Testis (tissue), 2 donors: ENCODE measurements at regions not wholly inside any gene's neighbourhood (a gene's known extent, or its start where the extent isn't known, plus 50 kb on each side); places are given as distances from the start of the nearest gene placed in this dataset.

Source experiments
- DNase-seq: peaks from one replicate; pipeline ENCODE4 v3.0.0-alpha.2; 2019
- H3K27ac ChIP-seq, 2 donors: fragments of 200-600 bp; sonication (generic); one replicate each; pipeline ENCODE4 v1.5.1; 2019
- H3K27me3 ChIP-seq: fragments of 200-600 bp; sonication (generic); one replicate; pipeline ENCODE4 v1.5.1; 2019
- H3K36me3 ChIP-seq: fragments of 200-600 bp; sonication (generic); one replicate; pipeline ENCODE4 v1.5.1; 2017; ENCODE audit warnings: low read depth; ENCODE audit errors: missing control alignments
- H3K4me1 ChIP-seq: fragments of 200-600 bp; sonication (generic); one replicate; pipeline ENCODE4 v1.5.1; 2019
- H3K4me3 ChIP-seq, 2 donors: fragments of 200-600 bp; sonication (generic); one replicate each; pipeline ENCODE4 v1.5.1; 2017 to 2019
- H3K9me3 ChIP-seq: fragments of 200-600 bp; sonication (generic); one replicate; pipeline ENCODE4 v1.5.1; 2017
- POLR2A ChIP-seq: fragments of 450-650 bp; IDR thresholded peaks from one replicate; pipeline ENCODE4 v1.6.1; 2017; ENCODE audit warnings: antibody characterized with exemption, mild to moderate bottlenecking, moderate library complexity
- WGBS, 2 donors: methylation state at CpG; one replicate each; pipeline ENCODE4 v1.1.5; 2018; 5-methylcytosine and 5-hydroxymethylcytosine counted together
- intact Hi-C: fragments of 100-400 bp; cut with DNase I; formaldehyde crosslinking; loops from one replicate; pipeline ENCODE4 v1.15.1; 2023; ENCODE audit warnings: low total_unique reads
- TF ChIP-seq, protein P1 (sequence below), 3 experiments: fragments of 450-650 bp in 2 of 3; fragments of 200-600 bp in 1 of 3; sonication (generic) in 1 of 3; IDR thresholded peaks; one replicate each; pipeline ENCODE4 v1.5.1; 2016 to 2019; ENCODE audit warnings: antibody characterized with exemption in 3 of 3, mild to moderate bottlenecking in 2 of 3, moderate library complexity in 1 of 3

DNA sequence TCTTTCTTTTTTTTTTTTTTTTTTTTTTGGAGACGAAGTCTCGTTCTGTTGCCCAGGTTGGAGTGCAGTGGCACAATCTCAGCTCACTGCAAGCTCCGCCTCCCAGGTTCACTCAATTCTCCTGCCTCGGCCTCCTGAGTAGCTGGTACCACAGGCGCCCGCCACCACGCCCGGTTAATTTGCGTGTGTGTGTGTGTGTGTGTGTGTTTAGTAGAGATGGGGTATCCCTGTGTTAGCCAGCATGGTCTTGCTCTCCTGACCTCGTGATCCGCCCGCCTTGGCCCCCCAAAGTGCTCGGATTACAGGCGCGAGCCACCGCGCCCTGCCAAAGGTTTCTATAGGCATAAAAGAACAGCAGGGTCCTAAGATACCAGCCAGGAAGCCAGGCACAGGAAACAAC is 261.0 kb upstream of the CCDC54 start:
- no peak for DNase-seq
- intact Hi-C loops = no loop called here
- Histone ChIP-seq H3K4me1 (peaks cover 20% of the 10 kb centered on the region), H3K27ac (no peak overlapping the region), H3K4me3 (no peak overlapping the region), H3K27me3 (no peaks in the 10 kb centered on the region), H3K36me3 (no peaks in the 10 kb centered on the region), H3K9me3 (no peaks in the 10 kb centered on the region)
- WGBS, 2 donors = 81 to 83% methylated on average over 16 to 17 of the region's 17 CpGs
- TF ChIP-seq, protein P1, sequence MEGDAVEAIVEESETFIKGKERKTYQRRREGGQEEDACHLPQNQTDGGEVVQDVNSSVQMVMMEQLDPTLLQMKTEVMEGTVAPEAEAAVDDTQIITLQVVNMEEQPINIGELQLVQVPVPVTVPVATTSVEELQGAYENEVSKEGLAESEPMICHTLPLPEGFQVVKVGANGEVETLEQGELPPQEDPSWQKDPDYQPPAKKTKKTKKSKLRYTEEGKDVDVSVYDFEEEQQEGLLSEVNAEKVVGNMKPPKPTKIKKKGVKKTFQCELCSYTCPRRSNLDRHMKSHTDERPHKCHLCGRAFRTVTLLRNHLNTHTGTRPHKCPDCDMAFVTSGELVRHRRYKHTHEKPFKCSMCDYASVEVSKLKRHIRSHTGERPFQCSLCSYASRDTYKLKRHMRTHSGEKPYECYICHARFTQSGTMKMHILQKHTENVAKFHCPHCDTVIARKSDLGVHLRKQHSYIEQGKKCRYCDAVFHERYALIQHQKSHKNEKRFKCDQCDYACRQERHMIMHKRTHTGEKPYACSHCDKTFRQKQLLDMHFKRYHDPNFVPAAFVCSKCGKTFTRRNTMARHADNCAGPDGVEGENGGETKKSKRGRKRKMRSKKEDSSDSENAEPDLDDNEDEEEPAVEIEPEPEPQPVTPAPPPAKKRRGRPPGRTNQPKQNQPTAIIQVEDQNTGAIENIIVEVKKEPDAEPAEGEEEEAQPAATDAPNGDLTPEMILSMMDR (IDR thresholded peaks at IDR 0.05) = no peak
- no peak for TF ChIP-seq POLR2A

DNA sequence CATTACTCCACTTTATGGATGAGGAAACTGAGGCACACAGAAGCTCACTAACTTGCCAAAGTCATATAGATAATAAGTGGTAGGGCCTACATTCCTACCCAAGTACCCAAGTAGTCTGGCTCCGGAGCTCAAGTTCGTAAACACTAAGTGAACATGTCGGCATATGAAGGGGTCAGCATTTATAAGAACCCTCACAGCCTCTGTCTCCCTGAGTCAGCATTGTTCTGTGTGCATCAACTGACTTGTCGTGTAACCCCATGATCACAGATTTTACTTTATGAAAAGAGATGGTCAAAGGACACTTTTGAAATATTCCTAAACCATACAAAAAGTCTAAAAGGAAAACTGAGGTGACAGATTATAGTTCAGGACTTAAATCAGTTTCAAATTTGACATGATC is 260.1 kb upstream of the CCDC54 start:
- intact Hi-C loops = no loop called here
- no peaks in the 10 kb centered on the region for H3K36me3 ChIP-seq
- no peak overlapping the region for H3K4me3 ChIP-seq
- H3K9me3 ChIP-seq = no peaks in the 10 kb centered on the region
- H3K27me3 ChIP-seq = no peaks in the 10 kb centered on the region
- peak overlapping the region in 1 of 2 donors; percentile 78 for H3K27ac ChIP-seq
- peaks cover 20% of the 10 kb centered on the region for H3K4me1 ChIP-seq
- WGBS, 2 donors = 95 to 97% methylated on average over 4 of the region's 4 CpGs
- no peak for DNase-seq
- TF ChIP-seq POLR2A = no peak
- TF ChIP-seq, protein P1 (IDR thresholded peaks at IDR 0.05) = no peak

DNA sequence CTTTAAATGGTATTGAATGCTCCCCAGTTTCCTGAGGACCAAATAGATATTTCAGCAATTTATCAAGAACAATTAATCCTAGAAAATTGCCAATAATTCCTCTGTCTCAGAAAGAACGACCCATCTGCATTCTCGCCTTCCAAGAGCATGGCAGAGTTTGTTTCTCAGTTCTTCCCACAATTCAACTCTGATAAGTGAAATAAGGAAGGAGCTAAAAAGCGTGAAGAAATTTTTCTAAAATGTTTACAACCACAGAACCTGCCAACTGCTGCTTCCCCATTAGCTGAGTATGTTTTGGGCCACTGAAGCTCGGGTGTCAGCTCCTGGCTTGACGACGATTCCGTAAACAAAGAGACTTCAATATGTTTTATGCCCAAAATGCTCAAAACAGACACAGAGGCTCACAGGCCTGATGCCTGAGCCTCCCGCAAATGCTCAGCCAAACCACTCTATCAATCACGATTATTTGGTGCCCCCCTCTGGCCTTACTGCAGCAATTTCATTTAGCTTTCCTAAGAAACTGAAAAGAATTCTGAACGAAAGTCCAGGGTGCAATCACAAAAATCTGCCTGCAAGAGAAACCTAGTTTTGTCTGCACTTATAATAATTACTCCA is 259.2 kb upstream of the CCDC54 start:
- no peak for TF ChIP-seq POLR2A
- TF ChIP-seq, protein P1 (IDR thresholded peaks at IDR 0.05) = peak; percentile 36 to 49 (median 40)
- Histone ChIP-seq H3K4me3 (no peak overlapping the region), H3K27ac (peak overlapping the region; percentile 51 to 78), H3K27me3 (no peaks in the 10 kb centered on the region), H3K4me1 (peaks cover 20% of the 10 kb centered on the region), H3K36me3 (no peaks in the 10 kb centered on the region), H3K9me3 (no peaks in the 10 kb centered on the region)
- intact Hi-C loops = no loop called here
- WGBS, 2 donors = 27 to 35% methylated on average over 10 of the region's 10 CpGs
- peak; percentile 72 for DNase-seq

DNA sequence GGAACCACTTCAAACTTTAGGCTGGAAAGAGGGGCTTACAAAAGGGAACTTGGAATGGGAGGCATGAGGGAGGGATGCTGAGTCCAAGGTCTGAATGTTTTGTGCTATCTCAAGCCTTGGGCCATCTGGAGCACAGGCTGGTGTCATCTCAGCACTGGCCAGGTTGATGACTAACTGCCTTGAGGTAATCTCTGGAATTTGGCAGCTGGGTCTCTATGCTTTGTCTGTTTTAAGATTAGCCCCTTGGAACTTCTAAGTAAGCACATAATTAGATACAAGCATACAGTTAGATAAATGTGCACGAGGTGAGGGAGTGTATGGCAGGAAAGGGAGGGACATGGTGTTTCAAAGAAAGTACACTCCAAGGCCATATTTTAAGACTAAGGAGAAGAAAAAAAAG is 252.4 kb upstream of the CCDC54 start:
- no peaks in the 10 kb centered on the region for H3K27me3 ChIP-seq
- H3K4me1 ChIP-seq = peaks cover 39% of the 10 kb centered on the region
- intact Hi-C loops = no loop called here
- TF ChIP-seq, protein P1 (IDR thresholded peaks at IDR 0.05) = no peak
- TF ChIP-seq POLR2A = no peak
- H3K9me3 ChIP-seq = no peaks in the 10 kb centered on the region
- H3K27ac ChIP-seq = peak overlapping the region; percentile 70 to 77
- WGBS, 2 donors = 17 to 36% methylated on average over 1 of the region's 1 CpG
- peak; percentile 86 for DNase-seq
- no peak overlapping the region for H3K4me3 ChIP-seq
- no peaks in the 10 kb centered on the region for H3K36me3 ChIP-seq

DNA sequence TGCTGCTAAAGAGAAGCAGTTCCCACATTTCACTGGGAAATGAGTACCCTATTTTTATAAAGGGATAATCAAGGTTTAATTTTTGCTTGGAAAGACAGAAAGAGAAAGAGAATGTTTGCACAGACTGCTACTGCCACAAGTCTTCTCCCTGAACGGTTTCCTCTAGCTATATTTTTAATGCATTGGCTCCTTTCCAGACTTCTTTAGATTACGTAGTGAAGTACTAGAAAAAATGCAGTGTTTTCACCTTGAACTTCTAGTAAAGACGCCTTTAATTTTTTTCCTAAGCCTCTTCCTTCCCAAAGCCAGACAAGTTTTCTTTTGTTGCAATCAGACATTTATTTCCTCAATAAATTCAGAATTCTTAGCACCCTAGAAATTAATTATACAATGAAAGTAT is 248.3 kb upstream of the CCDC54 start:
- intact Hi-C loops = no loop called here
- WGBS, 2 donors = 22 to 25% methylated on average over 3 of the region's 3 CpGs
- Histone ChIP-seq H3K27ac (peak overlapping the region in 1 of 2 donors; percentile 39), H3K9me3 (no peaks in the 10 kb centered on the region), H3K4me1 (peaks cover 36% of the 10 kb centered on the region), H3K36me3 (no peaks in the 10 kb centered on the region), H3K27me3 (no peaks in the 10 kb centered on the region), H3K4me3 (no peak overlapping the region)
- DNase-seq = no peak
- TF ChIP-seq, protein P1 (IDR thresholded peaks at IDR 0.05) = no peak
- TF ChIP-seq POLR2A = no peak
